NCI-H345 treated with DMSO at 0.1 percent for 48 hours (cell line): ENCODE measurements at regions not wholly inside any gene's neighbourhood (a gene's known extent, or its start where the extent isn't known, plus 50 kb on each side); places are given as distances from the start of the nearest gene placed in this dataset.

Source experiments
- DNase-seq: peaks from one replicate; lab custom pipeline; 2025; ENCODE audit not compliant: unreplicated experiment; lab: John Stamatoyannopoulos, UW

GRCh38 chr4:34633241-34633640, 1611.1 kb downstream of the ARAP2 start:
- no peak for DNase-seq

- no peak for DNase-seq
These were observed 1607.7 kb downstream of the ARAP2 start for GRCh38 chr4:34636623-34637022.

- no peak for DNase-seq
These were observed 1600.8 kb downstream of the ARAP2 start for GRCh38 chr4:34643476-34643875.

- DNase-seq, result no peak
These were observed 1599.7 kb downstream of the ARAP2 start for GRCh38 chr4:34644579-34645115.

GRCh38 chr4:34649716-34650115, 1594.6 kb downstream of the ARAP2 start:
- DNase-seq, result no peak

GRCh38 chr4:34664051-34664450, 1580.3 kb downstream of the ARAP2 start:
- DNase-seq, result no peak

- DNase-seq, result no peak
These were observed 1567.9 kb downstream of the ARAP2 start for GRCh38 chr4:34676400-34676799.

- no peak for DNase-seq
These were observed 1565.9 kb downstream of the ARAP2 start for GRCh38 chr4:34678431-34678830.

- DNase-seq, result no peak
These were observed 1565.1 kb downstream of the ARAP2 start for GRCh38 chr4:34679228-34679627.

- no peak for DNase-seq
These were observed 1534.8 kb downstream of the ARAP2 start for GRCh38 chr4:34709564-34709963.

GRCh38 chr4:34718576-34719245, 1525.6 kb downstream of the ARAP2 start:
- DNase-seq, result no peak

GRCh38 chr4:34720571-34720970, 1523.7 kb downstream of the ARAP2 start:
- DNase-seq, result peak; percentile 21

GRCh38 chr4:34721835-34722234, 1522.5 kb downstream of the ARAP2 start:
- DNase-seq, result no peak

- DNase-seq, result no peak
These were observed 1520.7 kb downstream of the ARAP2 start for GRCh38 chr4:34723605-34724004.

GRCh38 chr4:34724491-34724890, 1519.8 kb downstream of the ARAP2 start:
- DNase-seq, result no peak

GRCh38 chr4:34731070-34731469, 1513.2 kb downstream of the ARAP2 start:
- no peak for DNase-seq

- DNase-seq, result no peak
These were observed 1512.0 kb downstream of the ARAP2 start for GRCh38 chr4:34732176-34732950.

- DNase-seq, result no peak
These were observed 1511.0 kb downstream of the ARAP2 start for GRCh38 chr4:34733185-34733941.

GRCh38 chr4:34766935-34767334, 1477.4 kb downstream of the ARAP2 start:
- no peak for DNase-seq

- DNase-seq, result no peak
These were observed 1476.9 kb downstream of the ARAP2 start for GRCh38 chr4:34767407-34767806.

- DNase-seq, result no peak
These were observed 1472.7 kb downstream of the ARAP2 start for GRCh38 chr4:34771632-34772031.

GRCh38 chr4:34790131-34790530, 1454.2 kb downstream of the ARAP2 start:
- DNase-seq, result peak; percentile 10
